H1 (cell line): ENCODE measurements at regions not wholly inside any gene's neighbourhood (a gene's known extent, or its start where the extent isn't known, plus 50 kb on each side); places are given as distances from the start of the nearest gene placed in this dataset.

ENCODE experiments used
- CTCF ChIA-PET: fragments of 300-600 bp; sonication (Branson Sonifier 250); formaldehyde crosslinking; loops from one replicate; lab custom pipeline; 2021; ENCODE audit not compliant: partially characterized antibody; lab: Charles Lee
- POLR2A ChIA-PET: fragments of 300-600 bp; sonication (Branson Sonifier 250); formaldehyde crosslinking; loops from one replicate; lab custom pipeline; 2021; ENCODE audit warnings: inconsistent platforms; ENCODE audit not compliant: partially characterized antibody; lab: Charles Lee
- DNase-seq, 2 experiments: peaks; one replicate each; pipeline versions ENCODE4 v3.0.0 to v3.0.0-alpha.2; 2010 to 2022; ENCODE audit warnings: low spot score in 2 of 2, low read depth in 1 of 2, mixed read lengths in 1 of 2
- FAIRE-seq: peaks from 2 replicates; lab custom pipeline; 2011; peaks lifted over from hg19 to GRCh38; lab: Jason Lieb, UNC
- H2AFZ ChIP-seq: 2 replicates; pipeline ENCODE4 v1.8.1; 2012; ENCODE audit warnings: low read length, inconsistent platforms
- H2AK5ac ChIP-seq: 2 replicates; pipeline ENCODE4 v1.6.1; 2013; ENCODE audit warnings: low read depth, low read length
- H2BK120ac ChIP-seq: replicated peaks from 2 replicates; pipeline ENCODE3; 2013; ENCODE audit warnings: low read depth, low read length, inconsistent platforms
- H2BK12ac ChIP-seq: 2 replicates; pipeline ENCODE4 v1.6.1; 2013; ENCODE audit warnings: low read depth, low read length
- H2BK15ac ChIP-seq: 2 replicates; pipeline ENCODE4 v1.6.1; 2013; ENCODE audit warnings: low read length
- H2BK20ac ChIP-seq: 2 replicates; pipeline ENCODE4 v1.6.1; 2013; ENCODE audit warnings: low read length
- H2BK5ac ChIP-seq: 2 replicates; pipeline ENCODE4 v1.6.1; 2013; ENCODE audit warnings: low read depth, low read length
- H3K14ac ChIP-seq: 2 replicates; pipeline ENCODE4 v1.6.1; 2013; ENCODE audit warnings: inconsistent platforms; ENCODE audit not compliant: insufficient read length
- H3K18ac ChIP-seq: 2 replicates; pipeline ENCODE4 v1.6.1; 2013; ENCODE audit warnings: low read length; ENCODE audit errors: extremely low read depth
- H3K23ac ChIP-seq: 2 replicates; pipeline ENCODE4 v1.6.1; 2013; ENCODE audit warnings: inconsistent platforms; ENCODE audit not compliant: insufficient read length
- H3K23me2 ChIP-seq: 2 replicates; pipeline ENCODE4 v1.6.1; 2013; ENCODE audit warnings: low read depth, low read length
- H3K27ac ChIP-seq: 2 replicates; pipeline ENCODE4 v1.6.1; 2011; ENCODE audit warnings: low read depth, low read length, inconsistent platforms
- H3K27me3 ChIP-seq, 4 experiments: replicated peaks in 1 of 4; 1 replicate in 1 of 4; 2 replicates in 3 of 4; pipeline versions ENCODE4 v1.6.1 to v1.8.1; 2011 to 2013; ENCODE audit warnings: low read length in 3 of 4, mild to moderate bottlenecking in 3 of 4, inconsistent platforms in 2 of 4, mixed read lengths in 2 of 4, moderate library complexity in 1 of 4; ENCODE audit not compliant: control insufficient read depth in 3 of 4, insufficient read depth in 3 of 4; ENCODE audit errors: extremely low read depth in 1 of 4
- H3K36me3 ChIP-seq, 4 experiments: 2 replicates each; pipeline versions ENCODE4 v1.6.1 to v1.8.1; 2011 to 2013; ENCODE audit warnings: mild to moderate bottlenecking in 4 of 4, low read length in 3 of 4, moderate library complexity in 2 of 4, control low read depth in 1 of 4, inconsistent platforms in 1 of 4; ENCODE audit not compliant: insufficient read depth in 4 of 4, control insufficient read depth in 2 of 4
- H3K4ac ChIP-seq: replicated peaks from 2 replicates; pipeline ENCODE3; 2013; ENCODE audit warnings: low read length, low read depth, mixed read lengths, inconsistent platforms; ENCODE audit not compliant: insufficient read length
- H3K4me1 ChIP-seq, 4 experiments: replicated peaks in 1 of 4; 1 replicate in 1 of 4; 2 replicates in 3 of 4; pipeline versions ENCODE4 v1.6.1 to v1.8.1; 2011 to 2013; ENCODE audit warnings: low read length in 3 of 4, inconsistent platforms in 2 of 4, mixed read lengths in 1 of 4; ENCODE audit not compliant: insufficient read depth in 4 of 4, control insufficient read depth in 3 of 4
- H3K4me2 ChIP-seq, 2 experiments: 2 replicates each; pipeline versions ENCODE4 v1.6.1 to v1.8.1; 2011 to 2013; ENCODE audit warnings: low read depth in 2 of 2, low read length in 2 of 2, control low read depth in 1 of 2, inconsistent platforms in 1 of 2, mild to moderate bottlenecking in 1 of 2; ENCODE audit not compliant: insufficient read depth in 1 of 2
- H3K4me3 ChIP-seq, 4 experiments: fragments of 200-600, 300-600 bp in 1 of 4; sonication (generic), shearing (Covaris generic), sonication (Bioruptor Twin) in 1 of 4; 2 replicates each; pipeline versions ENCODE4 v1.5.1 to v1.8.1; 2011 to 2016; ENCODE audit warnings: low read length in 4 of 4, low read depth in 3 of 4, control low read depth in 2 of 4, inconsistent platforms in 2 of 4, mild to moderate bottlenecking in 2 of 4, mixed read lengths in 1 of 4, moderate library complexity in 1 of 4; ENCODE audit not compliant: insufficient read depth in 2 of 4; ENCODE audit errors: extremely low read depth in 1 of 4
- H3K56ac ChIP-seq: replicated peaks from 2 replicates; pipeline ENCODE3; 2013; ENCODE audit warnings: low read depth, mild to moderate bottlenecking, mixed read lengths, low read length, inconsistent platforms; ENCODE audit not compliant: insufficient read length
- H3K79me1 ChIP-seq: 2 replicates; pipeline ENCODE4 v1.6.1; 2013; ENCODE audit warnings: low read depth, low read length, control low read depth
- H3K79me2 ChIP-seq, 2 experiments: 2 replicates each; pipeline versions ENCODE4 v1.6.1 to v1.8.1; 2012 to 2013; ENCODE audit warnings: low read length in 2 of 2, mild to moderate bottlenecking in 2 of 2, inconsistent platforms in 1 of 2; ENCODE audit not compliant: insufficient read depth in 2 of 2, control insufficient read depth in 1 of 2
- H3K9ac ChIP-seq, 4 experiments: replicated peaks in 1 of 4; 1 replicate in 1 of 4; 2 replicates in 3 of 4; pipeline versions ENCODE4 v1.6.1 to v1.8.1; 2011 to 2013; ENCODE audit warnings: low read depth in 3 of 4, low read length in 3 of 4, control low read depth in 2 of 4, mild to moderate bottlenecking in 2 of 4, moderate library complexity in 2 of 4, inconsistent platforms in 1 of 4; ENCODE audit errors: extremely low read depth in 1 of 4
- H3K9me3 ChIP-seq, 2 experiments: 2 replicates each; pipeline versions ENCODE4 v1.6.1 to v1.8.1; 2012 to 2013; ENCODE audit warnings: mild to moderate bottlenecking in 2 of 2, moderate library complexity in 2 of 2, control low read depth in 1 of 2, inconsistent platforms in 1 of 2, low read depth in 1 of 2, low read length in 1 of 2, mixed read lengths in 1 of 2; ENCODE audit not compliant: insufficient read depth in 2 of 2
- H4K20me1 ChIP-seq, 2 experiments: replicated peaks in 1 of 2; 2 replicates each; pipeline versions ENCODE3 to v1.8.1; 2011 to 2013; ENCODE audit warnings: inconsistent platforms in 2 of 2, low read length in 2 of 2, mild to moderate bottlenecking in 1 of 2; ENCODE audit not compliant: insufficient read depth in 2 of 2, control insufficient read depth in 1 of 2
- H4K5ac ChIP-seq: 2 replicates; pipeline ENCODE4 v1.6.1; 2013; ENCODE audit warnings: low read length, low read depth, mixed read lengths, inconsistent platforms; ENCODE audit not compliant: insufficient read length
- H4K8ac ChIP-seq: 2 replicates; pipeline ENCODE4 v1.8.0; 2013; ENCODE audit warnings: mild to moderate bottlenecking, moderate library complexity, low read length, inconsistent platforms; ENCODE audit not compliant: insufficient read depth; ENCODE audit errors: extremely low read depth
- H4K91ac ChIP-seq: replicated peaks from 2 replicates; pipeline ENCODE3; 2013; ENCODE audit warnings: low read length, mixed read lengths, inconsistent platforms; ENCODE audit not compliant: insufficient read length
- HDAC2 ChIP-seq, 2 experiments: fragments of 300-600 bp in 1 of 2; sonication (generic) in 1 of 2; IDR thresholded peaks; 2 replicates each; pipeline ENCODE4 v1.6.1; 2011 to 2012; ENCODE audit warnings: low read depth in 2 of 2, low read length in 2 of 2, mild to moderate bottlenecking in 2 of 2, moderate library complexity in 2 of 2, borderline replicate concordance in 1 of 2, inconsistent platforms in 1 of 2
- KDM1A ChIP-seq: fragments of 200-600, 300-600 bp; sonication (generic); IDR thresholded peaks from 2 replicates; pipeline ENCODE4 v1.7.1; 2016; ENCODE audit warnings: mild to moderate bottlenecking, low read length, borderline replicate concordance
- RNF2 ChIP-seq: fragments of 200-900, 300-1000 bp; sonication (generic); IDR thresholded peaks from 2 replicates; pipeline ENCODE4 v1.7.1; 2016; ENCODE audit warnings: borderline replicate concordance, low read depth, mild to moderate bottlenecking, antibody characterized with exemption, low read length; ENCODE audit not compliant: poor library complexity, severe bottlenecking; ENCODE audit errors: missing control alignments
- WGBS, 2 experiments: shearing (Covaris generic) in 1 of 2; methylation state at CpG; one replicate each; pipeline versions ENCODE4 v1.1.6 to v1.1.7; 2013 to 2015; ENCODE audit warnings: low lambda C conversion rate in 2 of 2, mixed read lengths in 2 of 2, inconsistent platforms in 1 of 2, low coverage in 1 of 2, missing lambda C conversion rate in 1 of 2; ENCODE audit not compliant: insufficient replicate concordance in 2 of 2, insufficient coverage in 1 of 2, insufficient read length in 1 of 2; ENCODE audit errors: extremely low coverage in 1 of 2, missing lambda C conversion rate in 1 of 2; 5-methylcytosine and 5-hydroxymethylcytosine counted together

DNA sequence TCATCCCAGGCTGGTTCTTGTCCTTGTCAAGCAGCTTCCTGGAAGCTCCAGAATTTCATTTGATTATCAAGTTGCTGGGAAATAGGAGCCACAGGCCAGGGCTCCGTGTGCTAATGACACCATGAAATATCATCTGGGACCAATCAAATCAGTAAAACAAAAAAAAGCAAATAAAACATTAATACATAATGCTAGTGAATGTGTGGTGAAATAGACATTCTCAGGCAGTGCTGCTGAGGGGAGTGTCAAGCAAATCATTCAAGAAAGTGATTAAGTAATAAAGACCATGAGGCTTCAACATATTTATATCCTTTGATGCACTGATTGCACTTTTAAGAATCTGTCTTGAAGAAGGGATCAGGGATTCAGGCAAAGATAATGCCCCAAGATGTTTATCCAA lies 213.7 kb downstream of the MATN1 start:
- H2BK120ac ChIP-seq, result no peak overlapping the region
- H3K18ac ChIP-seq, result no peak overlapping the region
- H3K79me1 ChIP-seq, result no peaks in the 10 kb centered on the region
- H3K79me2 ChIP-seq, result no peaks in the 10 kb centered on the region
- no peaks in the 10 kb centered on the region for H3K36me3 ChIP-seq
- no peak overlapping the region for H3K4me2 ChIP-seq
- no peak overlapping the region for H4K5ac ChIP-seq
- FAIRE-seq (no peak), DNase-seq (no peak)
- peak; percentile 97 for TF ChIP-seq KDM1A
- no peak for TF ChIP-seq RNF2
- TF ChIP-seq HDAC2 (IDR thresholded peaks at IDR 0.05; ENCODE audit: borderline replicate concordance in 1 of 2, low read depth in 2 of 2, low read length in 2 of 2), result peak in 1 of 2 experiments; percentile 87; a peak in 1 of 4 replicates
- H3K4me1 ChIP-seq, result peaks cover 3 to 15% (median 8%) of the 10 kb centered on the region in 4 experiments; a peak in 5 of 7 replicates
- H2BK5ac ChIP-seq, result no peak overlapping the region
- no peaks in the 10 kb centered on the region for H3K9me3 ChIP-seq
- no peak overlapping the region for H4K91ac ChIP-seq
- ChIA-PET POLR2A (no interaction called here), CTCF (interaction anchor here (0.6 kb wide), 2 partner anchors 27 to 63 kb away, joined by 3 read pairs; no protein-coding TSS in a partner anchor)
- H3K4ac ChIP-seq, result no peak overlapping the region
- H2BK12ac ChIP-seq, result no peak overlapping the region
- no peaks in the 10 kb centered on the region for H4K20me1 ChIP-seq
- H3K27me3 ChIP-seq, result no peaks in the 10 kb centered on the region
- WGBS, 2 experiments, result 67% methylated on average over 1 of the region's 1 CpG; no CpG with 5 or more reads in 1 of the 2 experiments
- H3K23me2 ChIP-seq, result no peaks in the 10 kb centered on the region; the same call in 1 of the 2 replicates
- no peak overlapping the region for H3K4me3 ChIP-seq
- H3K14ac ChIP-seq, result no peak overlapping the region
- H2AFZ ChIP-seq, result no peak overlapping the region
- no peak overlapping the region for H2BK20ac ChIP-seq
- H3K9ac ChIP-seq, result no peak overlapping the region
- no peak overlapping the region for H3K27ac ChIP-seq
- H3K23ac ChIP-seq, result no peak overlapping the region
- H2BK15ac ChIP-seq, result no peak overlapping the region
- H3K56ac ChIP-seq, result no peak overlapping the region
- no peak overlapping the region for H4K8ac ChIP-seq
- no peak overlapping the region for H2AK5ac ChIP-seq
